NCI-H1694 (cell line): ENCODE measurements at regions not wholly inside any gene's neighbourhood (a gene's known extent, or its start where the extent isn't known, plus 50 kb on each side); places are given as distances from the start of the nearest gene placed in this dataset.
"Not testable (repeated sequence)": the region's sequence is repeated elsewhere in the genome, so short reads cannot be mapped to it uniquely, and the experiment has no call there.

Experiments
- DNase-seq: peaks from one replicate; lab custom pipeline; 2025; lab: John Stamatoyannopoulos, UW

DNA sequence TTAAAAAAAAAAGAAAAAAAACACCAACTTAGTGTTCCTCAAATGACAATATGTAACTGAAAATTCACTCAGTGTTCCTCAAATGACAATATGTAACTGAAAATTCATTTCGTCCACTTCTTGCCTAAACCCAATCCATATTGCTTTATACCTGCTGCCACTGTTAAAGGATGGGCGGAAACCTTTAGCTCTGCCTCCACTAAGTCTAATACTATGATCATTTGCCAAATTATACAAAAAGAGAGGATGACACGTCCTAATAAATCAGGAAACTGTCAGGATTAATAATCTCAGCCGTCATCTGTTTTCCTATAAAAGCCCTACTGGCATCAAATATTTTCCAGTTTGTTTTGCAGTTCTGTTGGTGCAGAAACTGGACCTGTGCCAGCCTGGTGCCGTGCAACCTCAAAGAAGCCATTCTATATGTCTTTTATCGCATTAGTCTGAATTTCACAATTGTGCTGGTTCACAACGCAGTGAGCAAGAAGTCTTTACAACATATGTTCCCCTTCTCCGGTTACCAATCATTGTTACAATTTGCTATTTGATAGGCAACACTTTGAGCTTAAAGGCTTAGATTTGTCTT is 160.4 kb upstream of the KCNH8 start:
- DNase-seq = peak; percentile 43

DNA sequence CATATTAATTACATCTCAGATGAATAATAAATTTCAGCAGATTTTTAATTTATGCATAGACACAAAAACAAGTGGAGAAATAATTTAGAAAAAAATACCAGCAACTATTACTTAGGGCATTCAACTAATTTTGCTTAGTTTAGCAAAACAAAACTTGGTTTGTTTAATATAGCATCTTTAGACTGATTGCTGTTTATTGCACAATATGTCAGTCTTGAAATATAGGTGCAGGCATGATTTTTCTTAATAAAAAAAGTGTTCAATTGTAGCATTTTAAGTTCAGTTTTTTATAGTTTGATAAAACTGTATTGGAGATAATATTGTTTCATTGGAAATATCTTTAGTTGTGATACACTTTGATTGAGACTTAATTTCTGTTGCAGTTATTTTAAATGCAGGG is 161.2 kb upstream of the KCNH8 start:
- DNase-seq = no peak

DNA sequence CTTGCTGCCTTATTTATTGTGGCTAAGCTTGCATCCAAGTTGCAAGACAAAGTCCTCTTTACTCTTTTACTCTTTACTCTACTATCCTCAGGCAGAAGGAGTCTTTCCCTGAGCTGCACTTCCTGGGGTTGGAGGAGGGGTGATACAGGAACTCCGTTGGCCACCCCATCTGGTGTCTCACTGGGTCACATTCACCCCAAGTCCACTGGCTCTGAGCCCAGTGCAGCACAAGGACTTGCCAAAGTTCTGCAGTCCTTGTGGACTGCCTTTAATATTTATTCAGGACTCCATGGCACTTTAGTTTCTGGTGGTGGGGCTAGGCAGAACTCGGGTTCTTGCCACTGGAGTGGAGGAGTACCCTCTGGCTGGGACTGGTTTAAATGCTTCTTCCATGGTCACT is 165.4 kb upstream of the KCNH8 start:
- DNase-seq = no peak

DNA sequence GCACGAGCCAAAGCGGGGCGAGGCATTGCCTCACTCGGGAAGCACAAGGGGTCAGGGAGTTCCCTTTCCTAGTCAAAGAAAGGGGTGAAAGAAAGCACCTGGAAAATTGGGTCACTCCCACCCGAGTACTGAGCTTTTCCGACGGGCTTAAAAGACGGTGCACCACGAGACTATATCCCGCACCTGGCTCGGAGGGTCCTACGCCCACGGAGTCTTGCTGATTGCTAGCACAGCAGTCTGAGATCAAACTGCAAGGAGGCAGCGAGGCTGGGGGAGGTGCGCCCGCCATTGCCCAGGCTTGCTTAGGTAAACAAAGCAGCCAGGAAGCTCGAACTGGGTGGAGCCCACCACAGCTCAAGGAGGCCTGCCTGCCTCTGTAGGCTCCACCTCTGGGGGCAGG is 172.2 kb upstream of the KCNH8 start:
- DNase-seq = not testable (repeated sequence)

DNA sequence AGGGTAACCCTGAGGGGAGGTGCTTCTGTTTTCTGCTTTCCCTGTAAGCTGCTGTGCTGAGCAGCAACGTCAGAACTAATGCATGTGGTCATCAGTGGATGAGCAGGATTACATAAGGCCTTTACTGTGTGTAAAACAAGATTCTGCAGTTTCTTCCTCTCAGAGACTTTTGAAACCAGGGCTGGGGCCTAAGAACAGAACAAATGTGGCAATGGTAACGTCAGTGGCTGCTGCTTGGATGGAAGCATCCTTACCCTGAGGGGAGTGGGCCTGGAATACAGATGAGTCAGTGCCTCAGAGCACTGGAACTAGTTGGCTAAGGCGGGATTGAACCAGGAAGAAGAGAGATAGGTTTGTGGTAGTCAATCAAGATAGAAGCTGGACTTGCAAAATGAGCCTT is 180.2 kb upstream of the KCNH8 start:
- DNase-seq = no peak

DNA sequence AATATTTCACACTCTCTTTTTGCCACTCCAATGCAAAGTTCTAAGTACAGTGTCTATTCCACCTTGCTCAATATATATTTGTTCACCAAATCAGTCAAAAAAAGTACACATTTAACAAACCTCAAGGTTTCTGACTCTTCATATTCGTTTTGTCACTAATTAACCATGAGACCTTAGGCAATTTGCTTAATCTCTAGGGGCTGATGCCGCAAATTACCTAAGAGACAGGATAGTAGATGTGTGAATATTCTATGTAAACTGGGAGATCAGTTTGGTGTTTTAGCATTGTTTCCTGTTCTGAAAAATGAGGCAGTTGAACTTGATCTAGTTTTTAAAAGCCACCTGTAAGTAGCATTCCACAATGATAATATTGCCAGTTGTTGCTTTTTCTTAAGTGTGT is 182.5 kb upstream of the KCNH8 start:
- no peak for DNase-seq

DNA sequence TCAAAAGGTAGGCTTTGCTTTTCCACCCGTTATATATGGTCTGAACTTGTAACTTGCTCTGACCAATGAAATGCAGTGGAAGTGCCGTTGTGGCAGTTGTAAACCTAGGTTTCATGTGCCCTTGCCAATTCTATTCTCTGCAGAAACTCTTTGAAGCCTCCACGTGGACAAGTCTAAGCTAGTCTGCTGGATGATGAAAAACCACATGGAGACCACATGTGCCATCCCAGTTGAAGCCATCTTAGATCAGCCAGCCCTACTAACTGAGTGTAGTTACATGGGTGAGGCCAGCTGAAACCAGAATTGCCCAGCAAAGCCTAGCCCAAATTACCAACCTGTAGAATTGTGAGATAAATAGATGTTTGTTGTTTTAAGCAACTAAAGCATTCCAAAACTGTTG is 183.7 kb upstream of the KCNH8 start:
- DNase-seq = no peak

DNA sequence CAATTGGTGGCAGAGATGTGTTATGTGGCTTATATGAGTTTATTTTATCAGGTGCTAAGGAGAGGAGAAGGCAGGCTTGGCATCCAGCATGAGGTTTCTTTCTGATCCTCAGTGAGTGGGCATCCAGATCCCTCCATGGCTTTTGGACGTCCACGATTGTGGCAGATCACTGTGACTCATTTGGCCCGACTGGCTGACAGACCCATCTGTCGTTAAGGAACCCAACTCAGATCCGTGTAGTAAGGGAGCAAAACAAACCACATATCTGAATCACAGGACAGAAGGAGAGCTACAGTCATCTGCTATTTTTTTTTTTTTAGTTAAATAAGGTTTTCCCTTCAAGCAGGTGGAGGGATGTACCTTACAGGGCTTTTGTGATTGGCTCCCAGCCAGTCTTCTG is 197.0 kb upstream of the KCNH8 start:
- no peak for DNase-seq

DNA sequence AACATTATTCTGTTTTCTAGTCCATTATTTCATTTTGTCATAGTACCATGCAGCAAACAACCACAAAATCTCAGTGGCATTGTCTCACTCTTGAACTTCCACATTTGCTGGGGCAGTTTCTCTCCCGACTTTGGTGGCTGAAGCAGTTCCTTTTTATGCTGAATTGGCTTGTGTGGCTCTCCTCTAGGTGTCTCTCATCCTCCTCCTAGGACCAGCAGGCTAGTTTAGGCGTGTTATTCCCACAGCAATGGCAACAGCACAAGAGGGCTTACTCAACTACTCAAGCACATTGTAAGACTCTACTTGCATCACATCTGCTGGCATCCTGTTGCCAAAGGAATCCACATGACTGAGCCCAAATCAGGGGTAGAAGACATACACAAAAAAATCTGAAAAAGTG is 201.8 kb upstream of the KCNH8 start:
- no peak for DNase-seq

DNA sequence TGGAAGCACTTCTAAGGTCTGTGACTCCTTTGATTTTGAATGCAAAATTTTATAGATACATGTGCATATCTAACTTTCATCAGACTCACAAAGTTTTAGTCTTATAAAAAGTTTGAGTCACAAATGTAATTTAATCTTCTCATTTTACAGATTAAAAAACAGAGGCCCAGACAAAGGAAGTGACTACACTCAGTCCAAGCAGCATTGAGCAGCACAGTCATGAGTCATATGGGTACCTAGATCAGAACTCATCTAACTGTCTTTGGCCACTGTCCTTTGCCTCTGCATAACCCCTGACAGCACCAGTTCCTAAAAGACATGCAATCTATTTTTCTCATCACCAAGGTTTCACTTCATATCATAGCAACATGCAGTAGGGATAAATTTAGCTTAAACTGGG is 210.7 kb upstream of the KCNH8 start:
- no peak for DNase-seq

DNA sequence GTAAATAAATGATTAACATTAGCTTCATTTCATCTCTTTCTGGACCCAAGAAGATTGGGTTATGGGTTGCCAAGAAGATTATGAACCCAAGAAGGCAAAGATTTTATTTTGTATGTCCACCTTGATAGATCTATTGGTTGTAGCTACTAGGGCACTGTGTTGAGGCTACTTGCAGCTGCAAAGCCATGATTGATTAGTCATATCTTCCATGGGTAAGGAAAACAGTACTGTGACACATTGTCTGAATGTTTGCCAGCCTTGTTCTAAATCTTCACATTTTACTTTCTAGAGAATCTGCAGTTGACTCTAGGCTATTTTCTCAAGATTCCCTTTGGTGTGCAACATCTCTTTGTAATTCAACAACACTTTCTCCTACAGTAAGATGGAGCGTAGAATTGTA is 229.2 kb upstream of the KCNH8 start:
- DNase-seq = no peak

DNA sequence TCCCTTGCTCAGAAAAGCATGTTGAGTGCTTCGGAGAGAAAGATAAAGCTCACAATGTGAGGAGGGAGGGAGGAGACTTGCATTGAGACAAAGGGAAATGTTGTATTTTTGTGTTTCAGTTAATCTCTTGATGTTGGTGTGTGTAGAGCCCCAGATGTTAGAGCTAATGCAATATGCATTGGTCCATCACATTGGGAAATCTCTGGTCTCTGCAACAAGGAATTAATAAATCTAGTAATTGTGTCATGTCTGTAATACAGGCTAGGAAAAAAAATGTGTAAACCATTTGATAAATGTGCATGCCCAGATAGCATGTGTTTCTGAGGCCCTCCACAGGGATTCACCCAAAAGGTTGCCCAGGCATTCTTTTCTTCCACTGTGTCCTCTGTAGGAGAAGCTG is 230.4 kb upstream of the KCNH8 start:
- DNase-seq = no peak

DNA sequence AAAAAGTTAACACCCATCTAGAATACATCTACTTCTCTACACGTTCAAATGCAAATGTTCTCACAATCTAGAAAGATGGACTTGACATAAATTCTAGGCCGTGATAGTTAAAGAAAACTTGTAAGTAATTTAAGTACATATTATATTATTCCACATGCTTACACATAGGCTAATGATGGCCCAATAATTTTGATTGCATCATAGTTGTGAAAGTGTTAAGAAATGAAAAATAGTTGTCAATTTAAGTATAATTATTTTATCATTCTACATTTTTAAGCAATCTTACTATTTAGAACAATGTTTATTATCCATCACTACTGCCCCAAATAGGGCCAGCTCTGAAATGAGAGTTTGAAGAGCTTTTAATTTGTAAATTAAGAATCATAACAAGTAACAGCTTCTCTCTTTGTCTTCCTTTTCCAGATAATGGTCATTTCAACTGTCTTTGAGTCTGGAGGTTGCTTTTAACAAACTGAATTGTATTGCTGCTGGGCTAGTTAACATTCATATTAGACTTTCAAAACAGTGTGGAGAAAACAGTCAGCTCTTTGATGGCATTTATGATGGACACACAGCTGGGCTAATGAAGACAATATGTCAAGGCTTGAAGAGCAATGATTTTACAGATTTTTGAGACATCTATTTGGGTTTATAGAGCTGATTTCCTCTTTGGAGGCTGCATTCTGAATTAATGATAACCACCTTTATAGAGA is 246.1 kb upstream of the KCNH8 start:
- no peak for DNase-seq

DNA sequence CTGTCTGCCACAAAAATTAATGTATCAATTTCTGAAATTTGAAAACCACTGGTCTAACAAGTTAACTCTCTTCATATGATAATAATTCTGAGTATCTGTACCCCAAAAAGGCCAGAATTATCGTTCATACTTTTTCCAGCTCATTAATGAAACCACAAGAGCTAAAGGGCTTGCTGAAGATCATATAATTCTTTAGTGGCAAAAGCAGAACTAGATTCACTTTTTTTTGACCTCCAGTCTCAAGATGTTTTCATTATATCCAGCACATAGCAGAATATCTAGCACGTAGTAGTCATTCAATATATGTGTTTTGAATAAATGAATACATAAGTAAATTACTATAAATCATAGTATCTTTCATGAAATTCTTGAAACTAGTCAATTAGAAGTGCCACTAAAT is 246.7 kb upstream of the KCNH8 start:
- DNase-seq = no peak

DNA sequence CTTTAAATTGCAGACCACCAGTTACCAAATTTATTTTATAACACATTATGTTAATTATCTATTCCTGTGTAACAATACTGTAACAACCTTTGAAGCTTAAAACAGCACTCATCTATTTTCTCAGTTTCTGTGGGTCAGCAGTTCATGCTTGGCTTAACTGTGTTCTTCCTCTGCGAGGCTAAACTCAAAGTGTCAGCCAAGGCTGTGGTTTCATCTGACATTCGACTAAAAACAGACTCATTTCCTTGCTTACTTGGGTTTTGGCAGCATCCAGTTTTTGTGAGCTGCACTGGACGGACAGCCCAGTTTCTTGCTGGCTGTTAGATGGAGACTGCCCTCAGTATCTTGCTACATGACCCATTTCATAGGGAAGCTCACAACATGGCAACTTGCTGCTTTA is 247.3 kb upstream of the KCNH8 start:
- no peak for DNase-seq

DNA sequence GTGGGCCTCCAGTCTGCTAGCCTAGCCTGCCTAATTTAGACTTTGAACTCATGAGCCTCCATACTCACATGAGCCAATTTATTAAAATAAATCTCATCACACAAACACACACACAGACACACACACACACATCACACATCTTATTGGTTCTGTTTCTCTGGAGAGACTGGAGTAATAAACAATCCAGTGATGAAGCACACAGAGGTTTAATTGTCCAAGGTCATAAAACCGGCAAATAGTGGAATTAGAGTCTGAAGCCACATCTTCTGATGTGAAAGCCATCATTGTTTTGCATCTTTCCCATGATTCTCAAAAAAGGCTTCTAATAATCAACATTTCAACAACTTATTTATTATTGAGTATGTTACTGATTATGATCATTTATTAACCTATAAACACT is 249.4 kb upstream of the KCNH8 start:
- no peak for DNase-seq

DNA sequence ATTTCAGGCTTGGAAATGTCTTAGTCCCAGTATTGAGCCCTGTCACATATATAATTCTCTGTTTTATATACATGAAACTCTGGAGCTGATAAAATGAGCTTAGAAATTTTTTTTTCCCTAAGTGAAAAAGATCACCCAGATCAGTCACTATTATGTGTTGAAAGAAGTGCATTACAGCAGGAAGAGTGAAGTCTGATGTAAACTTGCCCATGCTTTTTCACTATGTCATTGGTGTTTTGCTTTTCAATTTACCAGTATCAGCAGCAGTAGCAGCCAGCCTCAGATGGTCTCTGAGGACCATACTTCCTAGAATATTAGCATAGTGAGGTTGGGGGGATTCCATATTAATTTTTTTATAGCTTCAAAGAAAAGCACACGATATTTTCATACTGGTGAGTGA is 255.6 kb upstream of the KCNH8 start:
- DNase-seq = no peak

DNA sequence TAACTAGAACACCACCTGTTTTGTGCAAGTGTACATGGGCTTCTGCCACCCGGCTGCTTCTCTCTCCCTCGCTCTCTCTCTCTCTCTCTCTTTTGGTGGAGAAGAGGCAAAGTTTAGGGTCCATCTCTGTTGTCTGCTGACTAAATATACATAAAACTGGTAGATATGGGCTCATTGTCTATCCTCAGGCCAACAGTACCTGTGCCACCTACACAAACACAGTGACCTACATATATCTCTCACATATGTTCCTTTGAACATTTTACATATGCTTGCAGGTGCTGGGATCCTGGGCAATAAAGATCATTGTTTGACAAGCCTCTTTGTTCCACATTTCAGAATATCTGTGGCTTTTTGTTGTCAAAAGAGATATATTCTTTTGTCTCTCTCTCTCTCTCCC is 256.3 kb upstream of the KCNH8 start:
- no peak for DNase-seq

DNA sequence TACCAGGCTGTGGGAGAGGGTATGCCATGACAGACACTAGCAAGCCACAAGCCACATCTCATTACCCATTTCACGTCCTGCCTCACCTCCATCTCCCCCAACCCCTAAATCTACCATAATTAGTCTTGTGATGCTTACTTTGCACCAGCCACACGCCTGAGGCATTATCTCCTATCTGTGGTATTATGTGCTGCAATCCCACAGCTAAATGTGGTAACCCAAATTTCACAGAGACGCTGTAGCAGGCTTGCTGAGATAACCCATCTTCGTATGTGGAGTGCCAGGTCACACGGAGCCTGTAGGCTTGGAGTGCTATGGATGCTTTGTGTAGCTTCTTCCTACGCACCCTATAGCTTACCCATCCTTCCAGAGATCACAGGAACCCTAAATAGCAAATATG is 256.7 kb upstream of the KCNH8 start:
- no peak for DNase-seq

DNA sequence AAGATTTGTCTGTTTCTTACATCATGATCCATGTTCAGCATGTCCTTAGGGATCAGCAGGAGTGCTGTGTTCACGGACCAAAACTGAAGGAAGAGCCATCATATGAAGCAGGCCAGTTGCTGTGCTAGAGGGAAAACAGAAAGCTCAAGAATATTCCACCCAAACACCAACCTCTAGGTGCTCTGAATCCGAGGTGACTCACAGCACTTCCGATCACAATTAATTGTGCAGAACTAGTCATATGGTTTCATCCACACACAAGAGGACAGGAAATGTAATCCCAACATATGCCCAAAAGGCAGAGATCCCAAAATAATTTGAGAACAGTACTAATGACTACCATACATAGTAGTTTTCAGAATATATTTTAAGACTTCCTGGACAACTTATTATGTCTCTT is 257.9 kb upstream of the KCNH8 start:
- DNase-seq = no peak

DNA sequence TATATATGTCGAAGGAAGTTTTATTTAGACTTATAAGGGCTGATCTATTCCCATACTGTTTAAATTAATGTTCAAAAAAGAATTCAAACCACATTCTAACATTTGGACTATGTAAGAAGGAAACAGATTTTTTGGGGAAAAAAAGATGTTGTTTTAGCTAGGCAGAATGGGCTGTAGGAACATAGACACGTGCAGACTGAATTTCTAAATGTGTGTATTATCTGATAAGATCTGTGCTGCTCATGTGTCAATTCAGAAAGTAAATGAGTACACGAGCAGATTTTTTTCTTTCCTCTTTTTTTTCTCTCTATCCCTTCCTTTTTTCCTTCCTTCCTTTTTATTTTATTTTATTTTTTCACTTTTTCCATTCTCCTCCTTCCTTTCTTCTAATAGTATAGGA is 259.5 kb upstream of the KCNH8 start:
- DNase-seq = no peak

DNA sequence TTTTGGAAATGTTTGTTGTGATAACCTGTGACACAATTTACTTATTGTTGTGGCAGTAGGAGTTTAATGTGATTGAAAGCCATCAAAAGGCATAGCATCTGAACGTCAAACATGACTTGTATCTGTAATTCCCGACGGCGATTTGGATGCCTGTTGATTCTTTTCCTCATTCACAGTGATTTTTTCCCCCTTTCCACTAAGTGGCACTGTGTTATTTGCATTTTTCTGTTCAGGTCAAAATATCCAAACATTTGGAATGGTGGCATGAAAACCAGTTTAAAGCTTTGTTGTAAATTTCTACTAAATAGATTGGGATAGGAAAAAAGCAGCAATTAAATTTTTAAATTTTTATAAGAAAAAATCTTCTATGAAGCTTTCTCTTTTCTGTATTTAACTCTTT is 259.9 kb upstream of the KCNH8 start:
- DNase-seq = no peak

DNA sequence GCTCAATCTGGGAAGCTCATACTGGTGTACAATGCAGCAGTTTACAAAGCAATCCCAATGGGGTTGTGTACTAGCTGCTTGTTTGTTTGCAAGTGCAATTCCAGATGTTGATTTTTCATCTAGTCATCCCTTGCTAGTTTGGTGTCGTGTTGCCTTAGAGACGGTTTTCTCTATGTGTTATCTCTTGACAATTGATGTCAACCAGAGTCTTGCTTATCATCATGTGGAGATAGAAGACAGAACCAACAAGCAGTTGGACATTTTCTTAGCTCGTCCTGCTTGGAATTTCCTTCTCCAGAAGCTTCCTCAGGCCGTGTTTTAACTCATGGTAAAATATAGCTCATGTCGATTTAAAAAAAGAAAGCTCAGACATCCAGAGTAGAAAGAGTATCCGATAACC is 262.0 kb upstream of the KCNH8 start:
- no peak for DNase-seq

DNA sequence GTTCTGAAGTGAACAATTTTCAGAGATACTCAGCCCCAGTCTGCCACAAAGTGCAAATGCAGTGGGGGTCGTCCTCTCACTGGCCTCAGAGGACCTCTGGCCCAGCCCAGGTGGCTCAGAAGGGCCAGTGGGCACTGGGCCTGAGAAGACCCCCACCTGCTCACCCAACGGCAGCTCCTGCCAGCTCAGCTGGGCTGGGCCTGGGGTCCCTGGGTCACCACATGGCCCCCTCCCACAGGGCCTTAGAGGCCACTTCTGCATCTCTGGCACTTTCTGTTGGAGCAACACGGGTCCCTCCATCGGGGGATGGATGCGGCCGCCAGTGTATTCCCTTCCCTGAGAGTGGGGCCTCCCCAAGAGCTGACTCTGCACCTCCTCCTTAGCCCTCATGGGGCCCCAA is 262.7 kb upstream of the KCNH8 start:
- no peak for DNase-seq
